Loucy (cell line): ENCODE measurements at regions not wholly inside any gene's neighbourhood (a gene's known extent, or its start where the extent isn't known, plus 50 kb on each side); places are given as distances from the start of the nearest gene placed in this dataset.

Source experiments
- H2AFZ ChIP-seq: fragments of 200-600 bp; sonication (generic); 2 replicates; pipeline ENCODE4 v1.6.0; 2016; ENCODE audit warnings: antibody characterized with exemption, mild to moderate bottlenecking, low read length, moderate library complexity
- H3F3A ChIP-seq: fragments of 200-600 bp; 2 replicates; pipeline ENCODE4 v1.6.0; 2016; ENCODE audit warnings: antibody characterized with exemption, low read depth, mild to moderate bottlenecking
- H3K27me3 ChIP-seq: fragments of 200-600 bp; sonication (generic); 2 replicates; pipeline ENCODE4 v1.6.1; 2014; ENCODE audit warnings: low read length, mild to moderate bottlenecking; ENCODE audit not compliant: insufficient read depth, poor library complexity, severe bottlenecking
- H3K36me3 ChIP-seq: fragments of 200-600 bp; sonication (generic); 2 replicates; pipeline ENCODE4 v1.6.1; 2016; ENCODE audit warnings: low read length; ENCODE audit not compliant: insufficient read depth
- H3K4me1 ChIP-seq: fragments of 200-600 bp; sonication (generic); 2 replicates; pipeline ENCODE4 v1.5.1; 2014; ENCODE audit warnings: low read length, mild to moderate bottlenecking; ENCODE audit not compliant: insufficient read depth, poor library complexity, severe bottlenecking
- H3K4me2 ChIP-seq: fragments of 200-600 bp; sonication (generic); 2 replicates; pipeline ENCODE4 v1.6.0; 2014; ENCODE audit warnings: antibody characterized with exemption, low read length, low read depth, mild to moderate bottlenecking; ENCODE audit not compliant: poor library complexity, severe bottlenecking
- H3K4me3 ChIP-seq: fragments of 200-600 bp; sonication (generic); 2 replicates; pipeline ENCODE4 v1.5.1; 2014; ENCODE audit warnings: low read length, mild to moderate bottlenecking, mixed read lengths; ENCODE audit not compliant: poor library complexity, severe bottlenecking
- H3K79me2 ChIP-seq: fragments of 200-600 bp; sonication (generic); 2 replicates; pipeline ENCODE4 v1.6.1; 2014; ENCODE audit warnings: low read length; ENCODE audit not compliant: insufficient read depth
- H3K9ac ChIP-seq: fragments of 200-600 bp; sonication (generic); 2 replicates; pipeline ENCODE4 v1.6.0; 2014; ENCODE audit warnings: mild to moderate bottlenecking, low read depth, low read length, moderate library complexity; ENCODE audit not compliant: poor library complexity, severe bottlenecking
- H3K9me2 ChIP-seq: fragments of 200-600 bp; sonication (generic); replicated peaks from 2 replicates; pipeline ENCODE4 v1.6.1; 2016; ENCODE audit warnings: low read depth, low read length, mixed read lengths
- H3K9me3 ChIP-seq: fragments of 200-600 bp; sonication (generic); 2 replicates; pipeline ENCODE4 v1.6.1; 2014; ENCODE audit warnings: mild to moderate bottlenecking, antibody characterized with exemption, low read length, low read depth; ENCODE audit not compliant: insufficient read depth
- H4K20me1 ChIP-seq: fragments of 200-600 bp; sonication (generic); 2 replicates; pipeline ENCODE4 v1.6.0; 2014; ENCODE audit warnings: antibody characterized with exemption, low read length, mild to moderate bottlenecking; ENCODE audit not compliant: insufficient read depth, poor library complexity, severe bottlenecking
- EZH2phosphoT487 ChIP-seq: fragments of 200-600 bp; IDR thresholded peaks from 2 replicates; pipeline ENCODE4 v1.6.1; 2018; ENCODE audit warnings: antibody characterized with exemption, mild to moderate bottlenecking, moderate library complexity, borderline replicate concordance
- TF ChIP-seq, protein P1 (sequence below): fragments of 200-600 bp; sonication (generic); conservative IDR thresholded peaks from 2 replicates; pipeline ENCODE4 v1.5.1; 2014; ENCODE audit warnings: mild to moderate bottlenecking, antibody characterized with exemption, low read length

DNA sequence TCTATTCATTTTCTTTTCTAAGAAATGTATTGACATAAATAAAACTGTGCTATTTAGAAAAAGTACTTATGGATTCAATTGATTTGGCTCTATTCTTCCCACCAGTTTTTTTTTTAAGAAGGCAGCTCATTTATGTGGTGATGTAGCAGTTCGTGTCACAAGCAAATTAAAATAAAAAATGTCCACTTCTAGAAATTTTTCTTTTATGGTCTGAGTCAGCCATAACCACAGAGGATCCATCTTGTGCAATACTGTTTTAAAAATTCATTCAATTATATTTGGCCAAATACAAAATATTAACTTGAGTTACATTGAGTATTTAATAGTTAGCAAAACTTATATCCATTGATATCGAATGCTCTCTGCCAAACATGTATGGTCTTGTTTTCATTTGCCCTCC is 207.9 kb upstream of the FAT1 start:
- no peaks in the 10 kb centered on the region for H3K9me2 ChIP-seq
- no peak overlapping the region for H3K9ac ChIP-seq
- no peak overlapping the region for H2AFZ ChIP-seq
- no peaks in the 10 kb centered on the region for H3K27me3 ChIP-seq
- no peaks in the 10 kb centered on the region for H3K36me3 ChIP-seq
- no peaks in the 10 kb centered on the region for H3K79me2 ChIP-seq
- no peak for TF ChIP-seq EZH2phosphoT487
- TF ChIP-seq, protein P1, sequence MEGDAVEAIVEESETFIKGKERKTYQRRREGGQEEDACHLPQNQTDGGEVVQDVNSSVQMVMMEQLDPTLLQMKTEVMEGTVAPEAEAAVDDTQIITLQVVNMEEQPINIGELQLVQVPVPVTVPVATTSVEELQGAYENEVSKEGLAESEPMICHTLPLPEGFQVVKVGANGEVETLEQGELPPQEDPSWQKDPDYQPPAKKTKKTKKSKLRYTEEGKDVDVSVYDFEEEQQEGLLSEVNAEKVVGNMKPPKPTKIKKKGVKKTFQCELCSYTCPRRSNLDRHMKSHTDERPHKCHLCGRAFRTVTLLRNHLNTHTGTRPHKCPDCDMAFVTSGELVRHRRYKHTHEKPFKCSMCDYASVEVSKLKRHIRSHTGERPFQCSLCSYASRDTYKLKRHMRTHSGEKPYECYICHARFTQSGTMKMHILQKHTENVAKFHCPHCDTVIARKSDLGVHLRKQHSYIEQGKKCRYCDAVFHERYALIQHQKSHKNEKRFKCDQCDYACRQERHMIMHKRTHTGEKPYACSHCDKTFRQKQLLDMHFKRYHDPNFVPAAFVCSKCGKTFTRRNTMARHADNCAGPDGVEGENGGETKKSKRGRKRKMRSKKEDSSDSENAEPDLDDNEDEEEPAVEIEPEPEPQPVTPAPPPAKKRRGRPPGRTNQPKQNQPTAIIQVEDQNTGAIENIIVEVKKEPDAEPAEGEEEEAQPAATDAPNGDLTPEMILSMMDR = no peak
- H3K9me3 ChIP-seq = no peaks in the 10 kb centered on the region
- no peaks in the 10 kb centered on the region for H4K20me1 ChIP-seq
- peaks cover 52% of the 10 kb centered on the region for H3K4me1 ChIP-seq
- H3K4me2 ChIP-seq = no peak overlapping the region
- peaks cover 11% of the 10 kb centered on the region for H3F3A ChIP-seq
- no peak overlapping the region for H3K4me3 ChIP-seq

DNA sequence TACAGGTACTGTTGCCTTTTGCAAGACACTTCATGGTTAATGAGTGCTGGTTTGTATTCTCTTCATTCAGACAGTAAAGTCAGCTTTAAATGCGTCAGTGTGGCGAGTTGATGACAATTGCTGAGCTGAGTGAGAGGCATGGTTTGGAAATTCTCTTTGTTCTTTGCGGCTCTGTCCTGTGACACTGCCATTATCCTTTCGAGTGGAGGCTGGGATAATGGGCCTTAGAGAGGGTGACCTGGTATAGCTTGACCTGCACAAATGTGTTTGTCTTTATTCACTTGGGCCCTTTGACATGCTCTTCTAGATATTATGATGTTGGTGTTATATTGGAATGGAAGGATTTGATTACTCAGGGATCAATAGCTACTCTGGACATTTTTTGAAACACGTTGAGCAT is 208.5 kb upstream of the FAT1 start:
- H3F3A ChIP-seq = peaks cover 11% of the 10 kb centered on the region
- TF ChIP-seq, protein P1 = no peak
- TF ChIP-seq EZH2phosphoT487 = no peak
- no peaks in the 10 kb centered on the region for H3K36me3 ChIP-seq
- H2AFZ ChIP-seq = no peak overlapping the region
- H3K4me1 ChIP-seq = peaks cover 59% of the 10 kb centered on the region
- H3K9me3 ChIP-seq = no peaks in the 10 kb centered on the region
- no peaks in the 10 kb centered on the region for H3K9me2 ChIP-seq
- peak overlapping the region; percentile 53 for H3K9ac ChIP-seq
- H3K4me3 ChIP-seq = peak overlapping the region; percentile 46
- H3K79me2 ChIP-seq = no peaks in the 10 kb centered on the region
- H3K27me3 ChIP-seq = no peaks in the 10 kb centered on the region
- no peaks in the 10 kb centered on the region for H4K20me1 ChIP-seq
- peak overlapping the region; percentile 65 for H3K4me2 ChIP-seq

DNA sequence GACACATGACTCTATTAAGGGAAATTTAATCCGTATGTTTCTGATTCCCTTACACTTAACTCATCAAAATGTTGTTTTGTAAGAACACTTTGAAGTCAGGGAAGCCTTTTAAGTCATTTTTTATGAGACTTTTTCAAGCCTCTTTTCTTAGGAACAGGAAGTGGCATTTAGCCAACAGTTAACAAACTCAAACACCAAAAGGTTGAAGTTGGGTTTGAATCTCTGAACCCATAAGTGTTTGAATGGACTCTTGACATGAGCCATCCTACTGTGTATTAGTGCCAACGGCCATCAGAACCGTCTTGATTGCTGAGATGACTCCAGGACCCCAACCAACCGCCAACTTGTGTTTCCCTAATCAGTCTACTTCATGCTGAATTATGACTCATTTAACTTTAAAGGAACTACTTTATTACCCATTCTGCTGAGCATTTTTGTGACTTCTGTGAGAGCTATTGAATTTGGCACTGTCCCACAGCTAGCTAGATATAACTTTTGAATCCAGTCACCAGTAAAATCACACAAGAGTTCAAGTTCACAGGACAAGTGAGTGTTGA is 209.1 kb upstream of the FAT1 start:
- no peaks in the 10 kb centered on the region for H3K27me3 ChIP-seq
- TF ChIP-seq, protein P1 = no peak
- TF ChIP-seq EZH2phosphoT487 = no peak
- peak overlapping the region; percentile 65 for H3K4me2 ChIP-seq

More for the DNA sequence above, 209.1 kb upstream of the FAT1 start:
- Histone ChIP-seq H2AFZ (peak overlapping the region; percentile 31; the same call in 1 of the 2 replicates), H3K4me3 (peak overlapping the region; percentile 46), H3K9me2 (no peaks in the 10 kb centered on the region), H3K4me1 (peaks cover 55% of the 10 kb centered on the region), H3K79me2 (no peaks in the 10 kb centered on the region), H3K36me3 (no peaks in the 10 kb centered on the region), H3K9ac (peak overlapping the region; percentile 53), H3F3A (peaks cover 11% of the 10 kb centered on the region), H4K20me1 (no peaks in the 10 kb centered on the region), H3K9me3 (no peaks in the 10 kb centered on the region)
